ENCODE measurements at regions not wholly inside any gene's neighbourhood (a gene's known extent, or its start where the extent isn't known, plus 50 kb on each side); places are given as distances from the start of the nearest gene placed in this dataset.

DNA sequence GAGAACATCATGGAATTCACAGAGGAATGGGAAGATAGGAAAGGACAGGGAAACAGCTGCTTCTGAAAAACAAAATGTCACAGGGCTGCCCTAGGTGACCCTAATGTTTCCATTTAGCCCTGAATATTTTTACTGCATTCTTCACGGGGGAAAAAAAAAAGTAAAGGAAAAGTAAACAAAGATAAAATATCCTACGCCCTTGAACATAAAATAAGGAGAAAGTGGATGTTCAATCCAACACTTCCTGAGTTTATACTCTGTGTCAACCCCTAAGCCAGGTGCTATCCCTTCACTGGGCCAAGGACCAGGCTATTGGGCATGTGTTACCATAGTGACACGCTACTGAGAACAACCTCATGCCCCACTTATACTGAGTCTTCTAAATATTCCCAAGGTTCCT, 84.7 kb downstream of the FAM76B start:
- no peak overlapping the region for H3K27ac Mint-ChIP-seq (ENCODE audit: unreplicated experiment)
- H3K36me3 Mint-ChIP-seq (ENCODE audit: low read depth) = no peaks in the 10 kb centered on the region
- no peak for DNase-seq (ENCODE audit: low read depth, low spot score)
- no peaks in the 10 kb centered on the region for H3K27me3 Mint-ChIP-seq (ENCODE audit: low read depth)
- TF ChIP-seq, protein P1, sequence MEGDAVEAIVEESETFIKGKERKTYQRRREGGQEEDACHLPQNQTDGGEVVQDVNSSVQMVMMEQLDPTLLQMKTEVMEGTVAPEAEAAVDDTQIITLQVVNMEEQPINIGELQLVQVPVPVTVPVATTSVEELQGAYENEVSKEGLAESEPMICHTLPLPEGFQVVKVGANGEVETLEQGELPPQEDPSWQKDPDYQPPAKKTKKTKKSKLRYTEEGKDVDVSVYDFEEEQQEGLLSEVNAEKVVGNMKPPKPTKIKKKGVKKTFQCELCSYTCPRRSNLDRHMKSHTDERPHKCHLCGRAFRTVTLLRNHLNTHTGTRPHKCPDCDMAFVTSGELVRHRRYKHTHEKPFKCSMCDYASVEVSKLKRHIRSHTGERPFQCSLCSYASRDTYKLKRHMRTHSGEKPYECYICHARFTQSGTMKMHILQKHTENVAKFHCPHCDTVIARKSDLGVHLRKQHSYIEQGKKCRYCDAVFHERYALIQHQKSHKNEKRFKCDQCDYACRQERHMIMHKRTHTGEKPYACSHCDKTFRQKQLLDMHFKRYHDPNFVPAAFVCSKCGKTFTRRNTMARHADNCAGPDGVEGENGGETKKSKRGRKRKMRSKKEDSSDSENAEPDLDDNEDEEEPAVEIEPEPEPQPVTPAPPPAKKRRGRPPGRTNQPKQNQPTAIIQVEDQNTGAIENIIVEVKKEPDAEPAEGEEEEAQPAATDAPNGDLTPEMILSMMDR (conservative IDR thresholded peaks at IDR 0.05) = no peak
- H3K9me3 Mint-ChIP-seq = no peaks in the 10 kb centered on the region
- H3K4me3 Mint-ChIP-seq = no peak overlapping the region
- H3K4me1 Mint-ChIP-seq = peaks cover 10% of the 10 kb centered on the region

DNA sequence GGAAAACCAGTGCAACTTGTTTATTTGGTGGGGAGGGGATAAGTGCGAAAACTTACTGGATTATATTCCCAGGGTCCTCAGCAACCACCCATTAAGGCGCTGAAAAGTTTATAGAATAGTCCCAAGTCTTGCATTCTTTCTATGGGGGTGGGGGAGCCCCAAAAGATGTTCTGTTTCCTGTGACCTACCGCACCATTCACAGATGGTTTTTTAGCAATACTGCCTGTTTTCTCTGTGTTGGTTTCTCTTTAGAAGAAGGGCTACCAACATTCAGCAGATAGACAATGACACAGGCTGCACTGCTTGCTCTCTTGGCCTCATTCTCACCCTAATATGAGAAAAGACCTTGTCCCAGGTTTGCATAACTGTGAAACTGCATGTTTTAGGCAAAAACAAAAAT, 86.5 kb downstream of the FAM76B start:
- Mint-ChIP-seq H3K4me1 (peaks cover 23% of the 10 kb centered on the region), H3K27me3 (ENCODE audit: low read depth) (no peaks in the 10 kb centered on the region), H3K36me3 (ENCODE audit: low read depth) (no peaks in the 10 kb centered on the region), H3K9me3 (no peaks in the 10 kb centered on the region), H3K4me3 (no peak overlapping the region), H3K27ac (ENCODE audit: unreplicated experiment) (no peak overlapping the region)
- DNase-seq (ENCODE audit: low read depth, low spot score) = no peak
- TF ChIP-seq, protein P1 (conservative IDR thresholded peaks at IDR 0.05) = no peak

DNA sequence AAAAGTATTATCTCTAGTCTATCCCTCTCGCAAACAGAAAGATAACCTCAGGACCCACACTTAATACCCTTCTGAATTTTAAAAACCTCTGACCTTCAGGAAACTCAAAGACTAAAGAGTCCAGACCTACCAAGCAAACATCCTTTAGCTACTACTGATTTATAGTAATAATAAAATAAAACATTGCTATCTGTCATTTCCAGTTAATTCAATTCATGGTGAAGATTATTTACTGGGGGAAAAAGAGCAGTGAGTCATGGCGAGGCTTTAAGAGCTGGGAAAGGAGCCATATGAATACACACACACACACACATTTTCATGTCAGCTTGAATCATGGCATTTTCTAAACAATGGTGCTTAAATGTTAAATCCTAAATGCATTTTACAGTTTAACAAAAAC, 87.1 kb downstream of the FAM76B start:
- TF ChIP-seq, protein P1 (conservative IDR thresholded peaks at IDR 0.05) = no peak
- H3K27ac Mint-ChIP-seq (ENCODE audit: unreplicated experiment) = no peak overlapping the region
- H3K9me3 Mint-ChIP-seq = no peaks in the 10 kb centered on the region
- no peaks in the 10 kb centered on the region for H3K27me3 Mint-ChIP-seq (ENCODE audit: low read depth)
- DNase-seq (ENCODE audit: low read depth, low spot score) = no peak
- H3K36me3 Mint-ChIP-seq (ENCODE audit: low read depth) = no peaks in the 10 kb centered on the region
- no peak overlapping the region for H3K4me3 Mint-ChIP-seq
- peaks cover 28% of the 10 kb centered on the region for H3K4me1 Mint-ChIP-seq

DNA sequence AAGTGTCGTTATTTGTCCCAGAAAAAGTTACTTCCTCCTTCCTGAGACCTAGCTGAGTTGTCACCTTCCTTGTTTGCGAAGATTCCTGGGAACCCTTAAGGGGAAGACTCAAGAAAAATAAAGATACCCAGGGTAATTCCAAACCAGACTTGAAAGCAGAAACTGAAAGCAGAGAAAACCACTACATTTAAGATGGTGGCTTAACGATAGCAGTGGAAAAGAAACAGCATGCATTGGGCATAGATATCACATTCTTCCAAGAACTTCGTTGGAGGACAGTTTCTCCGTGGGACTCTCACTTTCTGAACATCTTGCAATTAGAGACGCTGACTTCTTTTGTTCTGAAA, 89.1 kb downstream of the FAM76B start:
- peaks cover 32% of the 10 kb centered on the region for H3K4me1 Mint-ChIP-seq
- no peaks in the 10 kb centered on the region for H3K27me3 Mint-ChIP-seq (ENCODE audit: low read depth)
- H3K9me3 Mint-ChIP-seq = no peaks in the 10 kb centered on the region
- no peak overlapping the region for H3K27ac Mint-ChIP-seq (ENCODE audit: unreplicated experiment)
- TF ChIP-seq, protein P1 (conservative IDR thresholded peaks at IDR 0.05) = no peak
- H3K4me3 Mint-ChIP-seq = no peak overlapping the region
- no peak for DNase-seq (ENCODE audit: low read depth, low spot score)
- no peaks in the 10 kb centered on the region for H3K36me3 Mint-ChIP-seq (ENCODE audit: low read depth)

DNA sequence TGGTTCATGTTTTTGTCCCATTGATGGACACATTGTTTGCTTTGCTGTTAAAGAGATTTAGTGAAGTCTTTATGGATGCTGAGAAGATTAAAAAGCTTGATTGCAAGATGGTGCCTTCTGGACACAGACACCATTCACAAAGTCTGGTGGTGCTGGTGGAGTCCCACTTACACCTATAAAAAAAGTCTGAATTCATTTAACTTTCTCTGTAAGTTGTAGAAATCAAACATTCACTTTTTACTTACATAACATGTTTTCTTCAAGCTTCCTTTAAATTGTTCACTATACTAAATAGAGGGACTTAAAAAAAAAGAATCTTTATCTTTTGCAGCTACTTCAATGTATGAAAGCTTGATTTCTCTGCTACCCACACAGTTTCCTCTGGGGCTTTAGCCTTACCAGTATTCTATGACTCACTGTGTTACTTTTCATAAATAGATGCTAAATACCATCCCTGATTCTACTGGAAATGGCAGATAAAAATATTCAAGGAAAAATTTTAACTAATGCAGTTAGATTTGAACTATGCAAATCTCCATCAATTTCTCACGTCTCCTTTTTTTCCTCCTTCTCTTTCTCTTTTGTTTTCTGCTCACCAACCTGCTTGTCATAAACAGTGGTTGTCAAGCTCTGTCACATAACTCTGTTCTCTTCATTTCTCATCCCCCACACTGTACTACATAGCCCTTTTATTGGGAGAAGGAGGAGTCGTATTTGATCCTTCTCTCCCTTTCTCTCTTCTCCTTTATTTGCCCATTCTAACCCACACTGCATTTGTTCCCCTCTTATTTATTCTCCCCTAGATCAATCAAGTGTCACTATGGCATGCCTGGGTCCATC, 89.7 kb downstream of the FAM76B start:
- H3K4me1 Mint-ChIP-seq = peaks cover 32% of the 10 kb centered on the region
- TF ChIP-seq, protein P1 (conservative IDR thresholded peaks at IDR 0.05) = no peak
- DNase-seq (ENCODE audit: low read depth, low spot score) = no peak
- peak overlapping the region; percentile 24 for H3K27ac Mint-ChIP-seq (ENCODE audit: unreplicated experiment)
- H3K27me3 Mint-ChIP-seq (ENCODE audit: low read depth) = no peaks in the 10 kb centered on the region
- H3K4me3 Mint-ChIP-seq = no peak overlapping the region
- no peaks in the 10 kb centered on the region for H3K36me3 Mint-ChIP-seq (ENCODE audit: low read depth)
- no peaks in the 10 kb centered on the region for H3K9me3 Mint-ChIP-seq
